ENCODE measurements at regions not wholly inside any gene's neighbourhood (a gene's known extent, or its start where the extent isn't known, plus 50 kb on each side); places are given as distances from the start of the nearest gene placed in this dataset.
"Not testable (repeated sequence)": the region's sequence is repeated elsewhere in the genome, so short reads cannot be mapped to it uniquely, and the experiment has no call there.

DNA sequence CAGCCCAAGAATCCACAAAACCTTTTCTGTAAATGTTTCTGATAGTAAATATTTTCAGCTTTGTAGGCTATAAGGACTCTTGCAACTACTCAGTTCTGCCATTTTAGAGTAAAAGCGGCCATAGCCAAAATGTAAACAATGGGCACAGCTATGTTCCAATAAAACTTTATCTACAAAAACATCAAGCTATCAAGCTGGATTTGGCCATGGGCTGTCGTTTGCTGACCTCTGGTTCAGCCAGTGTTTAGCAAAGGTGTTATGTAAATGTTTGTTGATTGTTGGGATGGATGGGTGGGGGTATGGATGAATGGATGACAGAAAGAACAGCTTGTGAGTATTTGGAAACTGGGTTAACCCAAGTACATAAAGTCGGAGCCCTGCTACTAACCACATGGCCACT, 111.1 kb upstream of the VRK1 start:
- DNase-seq (ENCODE audit: low spot score), result no peak

DNA sequence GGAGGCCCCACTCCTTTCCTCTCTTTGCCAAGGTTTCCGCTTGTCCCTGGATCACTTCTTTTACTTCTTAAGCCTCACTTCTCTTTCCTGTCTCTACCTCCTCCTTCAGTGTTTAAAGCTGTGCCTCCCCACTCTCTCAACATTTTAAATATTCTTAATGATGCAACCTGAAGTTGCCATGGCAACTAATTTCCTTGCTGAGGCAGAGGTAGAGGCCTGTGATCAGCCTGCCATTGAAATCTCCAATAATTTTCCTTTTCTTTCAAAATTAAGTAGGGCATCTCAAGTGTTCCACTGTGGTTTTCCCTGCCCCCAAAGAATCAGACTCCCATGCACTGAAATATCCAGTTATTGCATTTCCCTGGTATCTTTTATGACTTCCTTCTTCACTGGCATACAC, 108.6 kb upstream of the VRK1 start:
- no peak for DNase-seq (ENCODE audit: low spot score)

DNA sequence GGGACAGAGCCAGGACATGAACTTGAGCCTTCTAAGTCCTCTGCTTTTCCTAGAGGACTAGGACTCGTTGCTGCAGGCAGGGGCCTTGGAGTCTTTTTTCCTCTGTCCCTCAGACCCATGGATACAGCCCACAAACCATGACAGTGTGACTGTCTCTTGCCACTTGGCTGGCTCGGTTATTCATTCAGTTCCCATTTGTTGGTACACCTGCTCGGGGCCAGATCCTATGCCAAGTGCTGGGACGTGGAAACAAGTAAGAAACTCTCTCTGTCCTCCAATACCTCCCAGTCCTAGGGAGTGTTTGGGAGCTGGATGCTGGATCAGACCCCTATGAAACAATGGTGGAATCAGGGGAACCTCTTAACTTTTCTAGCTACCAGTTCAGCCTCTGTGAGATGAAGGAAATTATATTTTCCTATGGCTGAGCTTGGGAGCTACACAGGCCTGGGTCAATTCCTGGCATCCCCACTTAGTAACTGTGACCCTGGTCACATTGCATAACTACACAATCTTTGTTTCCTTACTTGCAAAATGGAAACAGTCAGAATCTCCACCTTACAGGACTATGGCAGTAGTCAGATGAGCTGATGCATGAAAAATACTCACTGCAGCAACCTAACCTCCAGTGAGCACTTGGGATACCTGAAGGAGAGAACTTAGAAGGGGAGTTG, 106.3 kb upstream of the VRK1 start:
- DNase-seq (ENCODE audit: low spot score), result no peak

DNA sequence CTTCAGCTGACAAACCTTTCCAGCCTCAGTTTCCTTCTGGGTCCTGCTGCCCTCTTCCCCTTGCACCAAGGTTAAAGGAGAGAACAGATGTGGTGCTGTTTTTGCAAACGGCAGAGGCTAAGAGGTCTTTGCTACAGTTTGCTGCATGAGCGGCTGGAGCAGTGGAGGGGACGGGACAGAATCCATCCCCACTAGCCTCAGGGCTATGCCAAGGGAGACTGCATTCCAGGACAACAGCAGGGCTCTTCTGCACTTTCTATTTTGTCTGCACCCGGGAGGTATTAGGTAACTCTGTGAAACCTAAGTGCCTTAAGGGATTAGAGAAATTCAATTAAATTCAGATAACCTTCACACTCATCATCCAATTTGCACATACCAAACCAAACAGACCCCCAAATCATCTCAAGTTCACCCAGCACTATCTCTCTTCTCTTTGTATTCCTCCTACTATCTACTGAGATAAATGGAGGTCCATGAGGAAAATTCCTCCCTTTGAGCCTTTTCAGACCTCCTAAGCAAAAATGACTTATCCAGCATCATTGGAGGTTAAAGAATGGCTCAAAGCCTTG, 103.8 kb upstream of the VRK1 start:
- DNase-seq (ENCODE audit: low spot score), result no peak

DNA sequence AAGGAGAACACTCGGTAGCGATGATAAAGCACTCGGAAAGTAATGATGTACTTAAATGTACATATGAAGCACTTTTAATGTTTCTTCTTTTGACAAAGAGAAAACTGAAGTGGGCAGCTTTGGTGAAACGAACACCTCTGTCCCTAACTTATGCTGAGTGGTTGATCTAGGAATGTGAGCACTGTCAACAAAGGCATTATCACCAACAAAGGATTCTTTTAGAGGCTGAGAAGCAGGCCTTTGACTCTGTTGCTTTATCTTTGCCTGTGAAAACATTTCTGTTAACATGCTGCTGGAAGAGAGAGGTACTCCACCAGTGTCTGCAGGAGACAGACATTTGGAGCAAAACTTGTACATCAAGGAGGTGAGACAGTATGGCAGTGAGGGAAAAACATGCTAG, 103.2 kb upstream of the VRK1 start:
- no peak for DNase-seq (ENCODE audit: low spot score)

DNA sequence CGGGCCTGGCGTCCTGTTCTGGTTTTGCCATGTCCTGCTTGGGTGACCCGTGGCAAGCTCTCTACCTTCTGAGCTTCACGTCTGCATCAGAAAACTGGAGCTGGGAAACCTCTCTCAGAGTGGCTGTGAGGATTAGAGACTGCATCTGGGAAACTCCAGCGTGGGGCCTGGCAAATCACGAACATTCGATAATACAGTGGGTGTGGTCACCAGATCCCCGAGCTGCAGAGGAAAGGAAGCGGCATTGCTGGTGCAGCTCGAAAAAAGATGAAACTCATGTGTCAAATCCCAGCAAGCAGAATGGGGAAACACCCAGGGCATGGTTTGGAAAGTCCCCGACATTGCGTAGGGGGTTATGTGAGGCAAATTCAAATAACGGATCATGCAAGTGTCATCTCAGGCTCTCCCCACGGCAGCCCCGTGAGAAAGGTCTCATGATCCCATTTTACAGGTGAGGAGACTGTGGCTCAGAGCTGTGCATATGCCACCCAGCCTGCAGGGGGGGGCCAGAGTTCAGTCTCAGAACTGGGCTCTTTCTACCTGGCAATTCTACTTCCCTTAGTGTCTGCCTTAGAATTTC, 98.1 kb upstream of the VRK1 start:
- no peak for DNase-seq (ENCODE audit: low spot score)

GRCh38 chr14:96699666-96700065, 97.5 kb upstream of the VRK1 start:
- no peak for DNase-seq (ENCODE audit: low spot score)

- no peak for DNase-seq (ENCODE audit: low spot score)
These were observed 94.4 kb upstream of the VRK1 start for GRCh38 chr14:96702831-96703230.

- DNase-seq (ENCODE audit: low spot score), result no peak
These were observed 91.6 kb upstream of the VRK1 start for GRCh38 chr14:96705422-96706092.

DNA sequence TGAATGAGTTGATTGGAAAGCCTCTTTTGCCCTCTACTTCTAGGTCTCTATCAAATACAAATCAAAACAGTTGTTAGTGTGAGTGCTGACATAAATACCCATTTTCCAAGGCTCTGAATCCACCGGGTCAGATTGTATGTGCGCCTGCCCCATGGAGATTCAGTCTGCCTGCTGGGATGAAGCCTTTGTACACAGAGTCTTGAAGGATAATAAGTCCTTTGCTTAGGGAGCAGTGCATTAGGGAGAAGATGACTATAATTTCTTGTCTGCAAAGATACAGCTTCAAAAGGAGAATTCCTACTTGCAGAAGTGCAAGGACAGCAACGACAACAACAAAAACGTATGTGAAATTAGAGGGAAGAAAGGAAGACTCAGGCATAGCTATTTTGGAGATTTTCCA, 90.3 kb upstream of the VRK1 start:
- no peak for DNase-seq (ENCODE audit: low spot score)

DNA sequence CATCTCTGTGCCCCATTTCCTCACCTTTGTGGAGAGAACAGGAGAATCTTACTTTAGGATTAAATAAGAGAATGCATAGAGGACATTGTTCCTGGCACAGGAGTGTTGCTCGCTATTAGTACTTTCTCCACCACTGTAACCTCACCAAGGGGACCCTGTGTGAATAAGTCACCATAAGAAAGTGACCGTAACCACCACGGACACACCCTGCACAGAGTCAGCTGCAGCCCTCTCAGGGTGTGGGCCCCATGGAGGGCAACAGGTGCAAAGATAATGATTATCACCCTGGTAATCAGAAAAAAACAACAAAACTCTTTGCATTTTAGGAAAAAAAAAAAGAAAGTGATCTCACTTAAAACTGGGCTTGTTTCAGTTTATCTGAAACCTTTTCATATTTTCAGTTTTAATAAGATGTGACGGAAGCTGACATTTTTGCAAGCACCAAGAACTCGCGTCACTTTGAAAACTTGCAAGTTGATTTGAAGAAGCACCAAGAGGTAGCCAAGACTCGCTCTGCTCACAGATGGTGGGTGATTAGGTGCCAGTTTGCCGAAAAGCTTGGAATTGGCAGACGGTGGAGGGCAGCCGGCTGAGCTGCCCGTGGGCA, 87.0 kb upstream of the VRK1 start:
- DNase-seq (ENCODE audit: low spot score), result no peak

DNA sequence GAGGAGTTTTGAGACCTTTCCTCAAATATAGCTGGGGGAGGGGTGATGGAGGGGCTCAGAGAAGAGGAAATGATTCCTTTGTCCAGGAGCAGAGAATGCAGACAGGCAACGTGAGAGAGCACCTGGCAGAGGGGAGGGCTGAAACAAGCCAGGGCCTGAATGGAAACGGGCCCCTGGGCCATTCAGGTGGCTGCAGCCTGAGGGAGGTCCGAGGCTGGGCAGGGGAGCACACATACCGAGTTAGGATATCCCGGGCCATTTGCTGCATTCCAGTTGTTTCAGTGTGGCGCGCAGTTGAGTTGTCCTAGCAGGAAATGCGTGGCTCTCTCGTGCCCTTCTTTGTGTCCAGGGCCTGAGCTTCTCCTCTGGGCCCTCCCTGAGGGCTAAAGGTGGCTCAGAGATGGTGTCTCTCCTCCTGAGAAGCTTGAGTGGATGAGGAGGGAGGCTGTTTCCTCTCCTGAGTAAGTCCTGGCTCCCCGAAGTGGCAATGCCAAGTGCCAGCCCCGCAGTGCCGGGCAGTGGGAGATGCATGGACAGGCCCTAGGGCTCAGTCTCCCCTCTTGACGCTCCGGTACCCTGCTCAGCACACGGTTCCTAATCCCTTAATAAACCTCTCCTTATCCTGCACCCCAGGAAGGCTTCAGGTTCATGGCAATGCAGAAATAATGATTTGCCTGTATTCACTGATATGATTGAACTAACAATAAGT, 85.5 kb upstream of the VRK1 start:
- no peak for DNase-seq (ENCODE audit: low spot score)

GRCh38 chr14:96713426-96713825, 83.8 kb upstream of the VRK1 start:
- DNase-seq (ENCODE audit: low spot score), result no peak

DNA sequence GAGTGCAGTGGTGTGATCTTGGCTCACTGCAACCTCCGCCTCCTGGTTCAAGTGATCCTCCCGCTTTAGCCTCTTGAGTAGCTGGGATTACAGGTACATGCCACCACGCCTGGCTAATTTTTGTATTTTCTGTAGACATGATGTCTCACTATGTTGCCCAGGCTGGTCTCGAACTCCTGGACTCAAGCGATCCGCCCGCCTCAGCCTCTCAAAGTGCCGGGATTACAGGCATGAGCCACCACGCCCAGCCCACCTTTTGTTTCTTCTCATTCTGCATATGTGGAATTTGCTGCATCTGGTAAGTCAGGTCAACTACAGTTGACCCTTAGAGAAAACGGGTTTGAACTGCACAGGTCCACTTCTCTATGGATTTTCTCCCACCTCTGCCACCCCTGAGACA, 82.6 kb upstream of the VRK1 start:
- not testable (repeated sequence) for DNase-seq (ENCODE audit: low spot score)

DNA sequence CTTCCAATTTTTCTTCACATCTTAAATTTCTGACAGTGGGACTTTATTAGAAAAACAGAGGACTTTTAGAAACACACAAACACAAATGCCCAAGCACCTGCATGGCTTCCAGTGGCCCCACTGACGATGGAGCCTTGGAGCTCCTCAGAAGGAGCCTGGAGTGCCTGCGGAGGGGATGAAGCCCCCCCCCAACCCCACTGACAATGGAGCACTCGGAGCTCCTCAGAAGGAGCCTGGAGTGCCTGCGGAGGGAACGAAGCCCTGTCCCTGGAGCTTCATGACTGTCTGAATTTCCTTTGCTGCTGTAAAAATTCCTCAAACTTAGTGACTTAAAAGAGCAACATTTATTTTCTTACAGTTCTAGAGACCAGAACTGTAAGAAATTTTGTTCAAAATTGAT, 80.1 kb upstream of the VRK1 start:
- no peak for DNase-seq (ENCODE audit: low spot score)

DNA sequence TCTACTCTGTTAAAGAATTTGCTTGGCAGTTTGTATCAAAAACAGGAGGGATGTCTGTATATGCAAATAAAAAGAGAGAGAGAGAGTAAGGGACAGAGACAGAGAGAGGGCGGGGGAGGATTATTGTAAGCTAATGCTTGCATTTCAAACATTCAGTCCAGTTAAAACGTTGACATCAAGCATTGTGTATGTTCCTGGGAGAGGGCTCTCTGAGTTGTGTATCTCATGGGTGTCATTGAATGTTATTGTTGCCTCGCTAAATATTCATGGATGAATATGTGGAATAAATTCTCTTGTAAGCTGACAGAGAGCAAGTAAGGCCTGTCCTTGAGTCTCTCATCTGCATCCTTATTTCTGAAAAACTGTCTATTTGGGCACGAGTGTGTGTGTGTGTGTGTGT, 78.8 kb upstream of the VRK1 start:
- DNase-seq (ENCODE audit: low spot score), result no peak

DNA sequence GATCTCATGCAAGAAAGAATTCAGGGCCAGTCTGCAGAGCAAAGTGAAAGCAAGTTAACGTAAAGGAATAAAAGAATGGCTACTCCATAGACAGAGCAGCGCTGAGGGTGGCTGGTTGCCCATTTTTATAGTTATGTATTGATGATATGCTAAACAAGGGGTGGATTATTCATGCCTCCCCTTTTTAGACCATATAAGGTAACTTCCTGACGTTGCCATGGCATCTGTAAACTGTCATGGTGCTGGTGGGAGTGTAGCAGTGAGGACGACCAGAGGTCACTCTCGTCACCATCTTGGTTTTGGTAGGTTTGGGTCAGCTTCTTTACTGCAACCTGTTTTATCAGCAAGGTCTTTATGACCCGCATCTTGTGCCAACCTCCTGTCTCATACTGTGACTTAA, 76.5 kb upstream of the VRK1 start:
- DNase-seq (ENCODE audit: low spot score), result not testable (repeated sequence)

DNA sequence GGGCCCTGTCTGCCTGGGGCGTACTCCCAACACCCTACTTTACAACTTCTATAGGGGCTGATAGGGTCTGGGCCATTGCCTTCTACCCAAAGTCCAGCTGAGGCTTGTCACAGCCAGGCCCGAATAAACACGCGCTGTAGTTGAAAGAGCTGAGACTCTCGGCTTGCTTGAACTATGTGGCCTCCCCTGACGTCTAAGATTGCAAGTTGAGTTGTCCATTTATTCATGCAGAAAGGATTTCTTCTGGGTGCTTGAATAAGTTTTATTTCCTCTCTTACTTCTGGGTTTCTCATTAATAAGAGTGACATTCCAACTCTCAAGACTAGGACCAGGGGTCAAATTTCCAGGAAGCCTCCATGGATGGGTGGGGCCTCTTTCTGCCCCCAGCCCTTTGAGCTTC, 74.4 kb upstream of the VRK1 start:
- DNase-seq (ENCODE audit: low spot score), result no peak

DNA sequence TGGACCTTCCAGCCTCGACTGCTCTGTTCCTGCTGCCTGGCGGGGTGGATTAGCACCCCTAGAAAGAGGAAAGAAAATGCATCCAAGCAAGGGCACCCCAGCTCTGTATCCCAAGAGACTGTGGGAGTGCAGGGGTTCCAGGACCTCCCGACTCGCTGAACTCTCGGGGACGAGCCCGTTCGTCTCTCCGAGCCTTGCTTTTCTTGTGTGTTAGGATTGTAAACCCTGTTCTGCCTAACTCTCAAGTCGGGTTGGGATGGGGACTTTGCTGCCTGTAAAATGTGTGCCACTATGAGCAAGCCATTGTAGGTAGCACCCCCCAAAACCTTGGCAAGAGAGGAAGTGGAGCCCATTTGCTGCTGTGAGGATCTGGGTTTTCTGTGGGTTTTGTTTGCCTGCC, 73.2 kb upstream of the VRK1 start:
- DNase-seq (ENCODE audit: low spot score), result no peak

- no peak for DNase-seq (ENCODE audit: low spot score)
These were observed 72.0 kb upstream of the VRK1 start for GRCh38 chr14:96725232-96725631.

- no peak for DNase-seq (ENCODE audit: low spot score)
These were observed 70.1 kb upstream of the VRK1 start for GRCh38 chr14:96727073-96727472.

GRCh38 chr14:96727491-96727890, 69.7 kb upstream of the VRK1 start:
- no peak for DNase-seq (ENCODE audit: low spot score)
